ENCODE measurements at regions not wholly inside any gene's neighbourhood (a gene's known extent, or its start where the extent isn't known, plus 50 kb on each side); places are given as distances from the start of the nearest gene placed in this dataset.

DNA sequence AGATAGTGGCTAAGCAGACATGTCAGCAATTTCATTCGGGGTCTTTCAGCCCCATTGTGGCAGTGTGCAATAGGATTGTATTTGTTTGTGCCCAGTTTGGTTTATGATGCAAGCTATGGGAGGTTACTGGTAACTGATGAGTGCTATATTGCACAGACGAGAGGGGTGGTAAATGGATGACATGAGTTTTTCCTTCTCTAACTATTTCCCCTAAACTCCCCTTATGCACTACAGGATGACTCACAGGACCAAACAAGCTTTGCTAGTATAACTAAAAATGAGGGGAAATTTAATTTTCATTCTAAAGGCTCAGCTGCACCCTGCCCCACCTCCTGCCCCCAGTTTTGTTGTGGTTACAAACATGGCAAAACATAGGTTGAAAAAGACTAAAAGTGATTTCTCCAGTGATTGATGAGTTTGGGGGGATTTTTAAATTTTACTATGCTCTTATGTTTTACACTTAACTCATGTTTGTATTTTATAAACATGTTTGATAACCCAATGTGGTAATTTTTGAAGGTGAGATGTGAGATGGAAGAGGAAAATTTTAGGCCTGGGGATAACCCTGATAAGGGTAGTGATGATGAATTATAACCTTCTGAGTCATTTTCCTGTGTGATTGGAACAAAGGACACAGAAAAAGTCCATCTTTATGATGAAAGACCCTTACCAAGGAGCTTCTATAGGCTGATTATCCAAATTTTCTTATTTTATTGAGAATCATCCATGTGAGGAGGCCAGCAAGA, 60.8 kb upstream of the NAMPT start:
- TF ChIP-seq, protein P1, sequence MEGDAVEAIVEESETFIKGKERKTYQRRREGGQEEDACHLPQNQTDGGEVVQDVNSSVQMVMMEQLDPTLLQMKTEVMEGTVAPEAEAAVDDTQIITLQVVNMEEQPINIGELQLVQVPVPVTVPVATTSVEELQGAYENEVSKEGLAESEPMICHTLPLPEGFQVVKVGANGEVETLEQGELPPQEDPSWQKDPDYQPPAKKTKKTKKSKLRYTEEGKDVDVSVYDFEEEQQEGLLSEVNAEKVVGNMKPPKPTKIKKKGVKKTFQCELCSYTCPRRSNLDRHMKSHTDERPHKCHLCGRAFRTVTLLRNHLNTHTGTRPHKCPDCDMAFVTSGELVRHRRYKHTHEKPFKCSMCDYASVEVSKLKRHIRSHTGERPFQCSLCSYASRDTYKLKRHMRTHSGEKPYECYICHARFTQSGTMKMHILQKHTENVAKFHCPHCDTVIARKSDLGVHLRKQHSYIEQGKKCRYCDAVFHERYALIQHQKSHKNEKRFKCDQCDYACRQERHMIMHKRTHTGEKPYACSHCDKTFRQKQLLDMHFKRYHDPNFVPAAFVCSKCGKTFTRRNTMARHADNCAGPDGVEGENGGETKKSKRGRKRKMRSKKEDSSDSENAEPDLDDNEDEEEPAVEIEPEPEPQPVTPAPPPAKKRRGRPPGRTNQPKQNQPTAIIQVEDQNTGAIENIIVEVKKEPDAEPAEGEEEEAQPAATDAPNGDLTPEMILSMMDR (IDR thresholded peaks at IDR 0.05), result no peak
- TF ChIP-seq POLR2A (IDR thresholded peaks at IDR 0.05), result no peak
